Bronchial epithelial cell (primary cell): ENCODE measurements at regions not wholly inside any gene's neighbourhood (a gene's known extent, or its start where the extent isn't known, plus 50 kb on each side); places are given as distances from the start of the nearest gene placed in this dataset.

ENCODE experiments used
- DNase-seq: peaks from one replicate; pipeline ENCODE4 v3.0.0-alpha.2; 2010; ENCODE audit warnings: low read depth
- FAIRE-seq: peaks from 2 replicates; lab custom pipeline; 2011; peaks lifted over from hg19 to GRCh38; lab: Jason Lieb, UNC
- H3K27me3 ChIP-seq: 2 replicates; pipeline ENCODE4 v1.5.1; 2011; ENCODE audit warnings: low read length; ENCODE audit not compliant: control insufficient read depth, insufficient read depth
- H3K36me3 ChIP-seq: 2 replicates; pipeline ENCODE4 v1.5.1; 2011; ENCODE audit warnings: low read length; ENCODE audit not compliant: control insufficient read depth, insufficient read depth
- H3K4me3 ChIP-seq: 2 replicates; pipeline ENCODE4 v1.5.1; 2011; ENCODE audit warnings: mild to moderate bottlenecking, low read depth, low read length, control low read depth
- TF ChIP-seq, protein P1 (sequence below): IDR thresholded peaks from 2 replicates; pipeline ENCODE4 v1.5.1; 2011; ENCODE audit warnings: mild to moderate bottlenecking, moderate library complexity, low read length, control low read depth, inconsistent platforms; ENCODE audit not compliant: insufficient read depth, severe bottlenecking

DNA sequence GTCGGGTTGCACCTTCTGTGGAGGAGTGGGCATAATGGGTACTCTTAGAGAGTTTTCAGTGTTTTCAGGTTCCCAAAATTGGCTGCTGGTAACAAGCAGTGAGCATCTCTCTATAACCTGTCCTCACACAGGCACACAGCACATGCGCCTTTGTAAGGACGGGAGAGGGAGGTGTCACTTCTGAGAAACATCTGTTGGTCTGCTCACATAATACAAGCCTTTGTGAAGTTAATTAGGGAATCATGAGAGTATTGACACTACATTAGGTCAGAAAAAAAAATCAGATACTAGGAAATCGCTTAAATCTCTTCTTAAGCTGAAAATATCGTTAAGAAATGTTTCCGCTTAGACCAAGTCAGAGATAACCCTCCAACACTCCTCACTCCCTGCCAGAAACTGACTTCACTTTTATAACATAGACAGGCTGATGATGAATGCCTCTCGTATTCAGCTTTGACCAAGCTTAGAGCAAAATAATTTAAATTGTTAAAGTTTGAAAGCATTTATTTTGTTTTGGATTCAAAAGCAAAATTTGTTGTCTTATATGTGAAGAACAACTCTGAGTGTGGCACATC is 769.7 kb downstream of the TNS3 start:
- no peak overlapping the region for H3K4me3 ChIP-seq
- TF ChIP-seq, protein P1, sequence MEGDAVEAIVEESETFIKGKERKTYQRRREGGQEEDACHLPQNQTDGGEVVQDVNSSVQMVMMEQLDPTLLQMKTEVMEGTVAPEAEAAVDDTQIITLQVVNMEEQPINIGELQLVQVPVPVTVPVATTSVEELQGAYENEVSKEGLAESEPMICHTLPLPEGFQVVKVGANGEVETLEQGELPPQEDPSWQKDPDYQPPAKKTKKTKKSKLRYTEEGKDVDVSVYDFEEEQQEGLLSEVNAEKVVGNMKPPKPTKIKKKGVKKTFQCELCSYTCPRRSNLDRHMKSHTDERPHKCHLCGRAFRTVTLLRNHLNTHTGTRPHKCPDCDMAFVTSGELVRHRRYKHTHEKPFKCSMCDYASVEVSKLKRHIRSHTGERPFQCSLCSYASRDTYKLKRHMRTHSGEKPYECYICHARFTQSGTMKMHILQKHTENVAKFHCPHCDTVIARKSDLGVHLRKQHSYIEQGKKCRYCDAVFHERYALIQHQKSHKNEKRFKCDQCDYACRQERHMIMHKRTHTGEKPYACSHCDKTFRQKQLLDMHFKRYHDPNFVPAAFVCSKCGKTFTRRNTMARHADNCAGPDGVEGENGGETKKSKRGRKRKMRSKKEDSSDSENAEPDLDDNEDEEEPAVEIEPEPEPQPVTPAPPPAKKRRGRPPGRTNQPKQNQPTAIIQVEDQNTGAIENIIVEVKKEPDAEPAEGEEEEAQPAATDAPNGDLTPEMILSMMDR, result no peak
- FAIRE-seq, result no peak

DNA sequence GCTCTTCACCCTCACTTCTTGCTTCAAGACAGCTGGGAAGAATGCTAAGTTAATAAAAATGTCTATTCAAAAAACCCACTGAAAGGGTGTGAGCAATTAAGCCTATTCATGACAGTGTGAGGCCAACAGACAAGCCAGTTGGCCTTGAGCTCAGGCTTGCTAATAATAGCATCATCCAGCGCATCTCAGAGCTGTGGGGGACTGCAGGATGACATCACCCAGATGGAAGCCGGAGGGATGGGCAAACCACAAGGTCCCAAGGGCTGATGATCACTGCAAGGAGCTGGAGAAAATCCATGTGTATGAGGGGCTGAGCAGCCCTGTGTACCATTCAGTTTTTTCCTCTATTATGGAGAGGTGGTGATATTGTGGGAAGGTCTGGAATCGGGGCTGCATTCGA is 770.4 kb downstream of the TNS3 start:
- TF ChIP-seq, protein P1, result no peak
- DNase-seq, result peak; percentile 47
- peak; percentile 73 for FAIRE-seq

More for the DNA sequence above, 769.7 kb downstream of the TNS3 start:
- no peaks in the 10 kb centered on the region for H3K36me3 ChIP-seq
- H3K27me3 ChIP-seq, result no peaks in the 10 kb centered on the region
- DNase-seq, result no peak

DNA sequence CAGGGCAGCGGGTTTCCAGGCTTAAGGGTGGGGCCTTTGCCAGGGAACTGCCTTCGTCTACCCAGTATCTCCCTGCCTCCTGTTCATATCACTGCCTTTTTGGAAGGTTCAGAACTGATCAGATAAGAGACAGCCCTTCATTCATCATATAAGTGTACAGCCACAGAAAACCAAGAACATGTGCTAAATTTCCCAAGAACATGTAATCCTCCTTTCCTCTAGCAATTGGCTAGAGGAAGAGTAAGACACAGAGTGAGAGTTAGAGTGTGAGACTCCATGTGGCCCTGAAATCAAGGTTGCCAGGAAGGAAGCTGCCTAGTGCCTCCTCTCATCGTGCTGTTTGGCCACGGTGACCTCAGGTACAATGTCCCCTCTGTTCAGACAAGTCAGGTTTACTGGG is 770.9 kb downstream of the TNS3 start:
- TF ChIP-seq, protein P1, result no peak
- Histone ChIP-seq H3K27me3 (no peaks in the 10 kb centered on the region), H3K36me3 (no peaks in the 10 kb centered on the region), H3K4me3 (no peak overlapping the region)
- DNase-seq (no peak), FAIRE-seq (peak; percentile 43)

More for the DNA sequence above, 770.4 kb downstream of the TNS3 start:
- Histone ChIP-seq H3K4me3 (no peak overlapping the region), H3K36me3 (no peaks in the 10 kb centered on the region), H3K27me3 (no peaks in the 10 kb centered on the region)

DNA sequence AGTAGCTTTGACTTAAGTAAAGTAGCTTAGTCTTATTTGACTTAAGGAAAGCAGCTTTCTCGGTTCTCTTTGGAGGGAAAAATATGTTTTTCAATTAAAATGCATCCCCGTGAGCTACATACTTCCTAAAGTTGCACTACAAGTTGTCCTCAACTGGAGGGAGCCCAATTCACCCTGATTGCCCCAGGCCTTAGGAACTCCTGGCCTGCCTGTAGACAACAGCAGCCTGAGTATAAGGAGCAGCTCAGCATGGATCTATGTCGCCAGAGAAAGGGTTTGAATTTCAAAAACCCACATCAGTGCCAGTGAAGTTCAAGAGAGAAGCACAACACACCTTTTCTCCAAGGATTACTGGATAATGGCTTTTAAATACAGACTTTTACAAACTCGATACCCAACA is 772.0 kb downstream of the TNS3 start:
- Histone ChIP-seq H3K36me3 (no peaks in the 10 kb centered on the region), H3K4me3 (no peak overlapping the region), H3K27me3 (no peaks in the 10 kb centered on the region)
- FAIRE-seq (no peak), DNase-seq (no peak)
- TF ChIP-seq, protein P1, result no peak

DNA sequence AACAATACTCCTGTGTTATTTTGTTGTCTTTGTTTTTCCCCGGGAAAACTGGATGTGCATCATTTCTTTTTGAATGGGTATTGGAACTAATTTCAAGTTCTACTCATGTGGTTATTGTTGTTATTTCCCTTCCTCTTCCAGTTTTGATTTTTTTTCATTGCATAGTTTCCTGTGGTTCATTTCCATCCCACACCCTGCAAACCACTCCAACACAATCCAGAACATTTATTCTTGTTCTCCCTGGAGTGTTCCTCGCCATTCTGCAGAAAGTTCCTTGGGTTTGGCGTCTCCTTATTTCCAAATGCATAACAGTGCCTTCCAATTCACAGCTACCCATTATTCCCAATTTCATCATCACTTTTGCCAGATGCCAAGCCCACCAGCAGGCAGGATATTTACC is 775.1 kb downstream of the TNS3 start:
- DNase-seq (no peak), FAIRE-seq (no peak)
- Histone ChIP-seq H3K36me3 (no peaks in the 10 kb centered on the region), H3K27me3 (no peaks in the 10 kb centered on the region), H3K4me3 (no peak overlapping the region)
- TF ChIP-seq, protein P1, result no peak

DNA sequence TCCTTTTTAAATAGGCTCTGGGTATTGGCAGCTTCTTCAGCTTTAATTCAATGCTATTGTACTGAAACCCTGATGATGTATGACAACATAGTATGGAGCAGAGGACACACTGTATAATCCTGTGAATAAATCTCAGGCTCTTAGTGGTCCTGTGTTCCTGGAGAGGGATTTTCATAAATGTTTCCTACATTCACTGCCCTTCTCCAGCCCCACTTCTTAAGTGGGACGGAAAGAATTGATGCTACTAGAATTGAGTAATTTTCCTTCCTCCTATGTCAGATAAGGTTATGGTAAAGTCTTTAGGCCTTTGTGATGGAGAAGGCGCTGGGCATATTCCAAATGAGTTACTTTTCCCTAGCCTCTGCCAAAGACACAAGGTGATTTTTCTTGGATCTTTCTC is 779.4 kb downstream of the TNS3 start:
- FAIRE-seq, result no peak
- no peak overlapping the region for H3K4me3 ChIP-seq
- TF ChIP-seq, protein P1, result no peak
- DNase-seq, result no peak
- no peaks in the 10 kb centered on the region for H3K36me3 ChIP-seq
- H3K27me3 ChIP-seq, result no peaks in the 10 kb centered on the region
